ENCODE measurements at regions not wholly inside any gene's neighbourhood (a gene's known extent, or its start where the extent isn't known, plus 50 kb on each side); places are given as distances from the start of the nearest gene placed in this dataset.

DNA sequence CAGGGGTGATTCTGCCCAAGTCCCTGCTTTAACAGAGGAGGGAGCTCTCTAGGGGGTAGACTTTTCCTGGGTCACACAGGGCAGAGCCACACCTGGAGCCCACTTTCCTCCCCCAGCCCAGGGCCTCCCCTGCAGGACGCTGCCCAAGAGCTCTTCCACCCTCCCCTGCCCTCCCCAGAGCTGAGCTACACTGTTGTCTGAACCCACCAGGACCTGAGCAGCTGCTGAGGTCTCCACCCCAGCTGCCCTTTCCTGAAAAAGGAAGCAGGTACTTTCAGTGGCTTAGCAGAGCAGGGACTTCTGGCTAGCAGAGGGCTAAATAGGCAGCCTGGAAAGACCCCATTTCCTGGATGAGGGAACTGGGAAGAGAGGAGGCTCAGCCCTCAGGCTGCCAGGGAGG is 169.3 kb upstream of the ETV3 start:
- no peak for TF ChIP-seq POLR2A (IDR thresholded peaks at IDR 0.05)
- TF ChIP-seq POLR2AphosphoS5 (IDR thresholded peaks at IDR 0.05), result no peak
- TF ChIP-seq, protein P1, sequence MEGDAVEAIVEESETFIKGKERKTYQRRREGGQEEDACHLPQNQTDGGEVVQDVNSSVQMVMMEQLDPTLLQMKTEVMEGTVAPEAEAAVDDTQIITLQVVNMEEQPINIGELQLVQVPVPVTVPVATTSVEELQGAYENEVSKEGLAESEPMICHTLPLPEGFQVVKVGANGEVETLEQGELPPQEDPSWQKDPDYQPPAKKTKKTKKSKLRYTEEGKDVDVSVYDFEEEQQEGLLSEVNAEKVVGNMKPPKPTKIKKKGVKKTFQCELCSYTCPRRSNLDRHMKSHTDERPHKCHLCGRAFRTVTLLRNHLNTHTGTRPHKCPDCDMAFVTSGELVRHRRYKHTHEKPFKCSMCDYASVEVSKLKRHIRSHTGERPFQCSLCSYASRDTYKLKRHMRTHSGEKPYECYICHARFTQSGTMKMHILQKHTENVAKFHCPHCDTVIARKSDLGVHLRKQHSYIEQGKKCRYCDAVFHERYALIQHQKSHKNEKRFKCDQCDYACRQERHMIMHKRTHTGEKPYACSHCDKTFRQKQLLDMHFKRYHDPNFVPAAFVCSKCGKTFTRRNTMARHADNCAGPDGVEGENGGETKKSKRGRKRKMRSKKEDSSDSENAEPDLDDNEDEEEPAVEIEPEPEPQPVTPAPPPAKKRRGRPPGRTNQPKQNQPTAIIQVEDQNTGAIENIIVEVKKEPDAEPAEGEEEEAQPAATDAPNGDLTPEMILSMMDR (IDR thresholded peaks at IDR 0.05), result no peak
- intact Hi-C loops (cut with DNase I), result no loop called here
- no peaks in the 10 kb centered on the region for H3K9me3 ChIP-seq
- no peak for DNase-seq (ENCODE audit: low spot score)
- no peaks in the 10 kb centered on the region for H3K4me1 ChIP-seq (replicated peaks)
- no peak overlapping the region for H3K4me3 ChIP-seq
- no peaks in the 10 kb centered on the region for H3K27me3 ChIP-seq (replicated peaks; ENCODE audit: insufficient read depth)
- whole genome bisulfite sequencing, result 53% methylated on average over 1 of the region's 1 CpG
- H3K27ac ChIP-seq, result no peak overlapping the region
- no peaks in the 10 kb centered on the region for H3K36me3 ChIP-seq

DNA sequence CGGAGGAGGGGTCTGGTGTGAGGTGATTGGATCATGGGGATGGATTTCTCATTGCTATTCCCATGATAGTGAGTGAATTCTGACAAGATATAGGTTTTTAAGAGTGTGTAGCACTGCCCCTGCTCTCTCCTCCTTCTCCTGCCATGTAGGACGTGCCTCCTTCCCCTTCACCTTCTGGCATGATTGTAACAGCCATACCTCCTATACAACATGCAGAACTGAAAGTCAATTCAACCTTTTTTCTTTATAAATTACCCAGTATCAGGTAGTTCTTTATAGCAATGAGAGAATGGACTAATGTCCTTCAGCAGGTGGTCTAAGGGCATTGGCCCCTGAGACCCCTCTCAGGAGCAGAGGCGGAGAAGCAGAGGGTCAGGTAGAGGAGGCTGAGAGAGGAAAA is 168.7 kb upstream of the ETV3 start:
- Histone ChIP-seq H3K27ac (no peak overlapping the region), H3K27me3 (replicated peaks; ENCODE audit: insufficient read depth) (no peaks in the 10 kb centered on the region), H3K9me3 (no peaks in the 10 kb centered on the region), H3K4me1 (replicated peaks) (no peaks in the 10 kb centered on the region), H3K4me3 (no peak overlapping the region), H3K36me3 (no peaks in the 10 kb centered on the region)
- TF ChIP-seq POLR2A (IDR thresholded peaks at IDR 0.05) (no peak), POLR2AphosphoS5 (IDR thresholded peaks at IDR 0.05) (no peak)
- TF ChIP-seq, protein P1 (IDR thresholded peaks at IDR 0.05), result no peak
- intact Hi-C loops (cut with DNase I), result no loop called here
- 64% methylated on average over 3 of the region's 3 CpGs for WGBS
- DNase-seq (ENCODE audit: low spot score), result no peak

DNA sequence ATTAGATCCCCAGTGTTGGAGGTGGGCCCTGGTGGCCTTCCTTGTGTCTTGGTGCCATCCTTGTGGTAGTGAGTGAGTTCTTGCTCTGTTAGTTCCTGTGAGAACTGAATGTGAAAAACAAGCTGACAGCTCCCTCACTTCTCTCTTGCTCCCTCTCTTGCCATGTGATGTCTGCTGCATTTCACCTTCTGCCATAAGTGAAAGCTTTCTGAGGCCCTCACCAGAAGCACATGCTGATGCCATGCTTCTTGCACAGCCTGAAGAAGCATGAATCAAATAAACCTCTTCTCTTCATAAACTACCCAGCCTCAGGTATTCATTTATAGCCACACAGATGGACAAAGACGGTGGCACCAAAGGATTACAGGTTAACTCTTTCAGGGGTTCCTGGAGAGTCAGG is 166.1 kb upstream of the ETV3 start:
- H3K27ac ChIP-seq, result no peak overlapping the region
- intact Hi-C loops (cut with DNase I), result no loop called here
- H3K9me3 ChIP-seq, result no peaks in the 10 kb centered on the region
- no peaks in the 10 kb centered on the region for H3K36me3 ChIP-seq
- no peak overlapping the region for H3K4me3 ChIP-seq
- TF ChIP-seq POLR2AphosphoS5 (IDR thresholded peaks at IDR 0.05) (no peak), POLR2A (IDR thresholded peaks at IDR 0.05) (no peak)
- TF ChIP-seq, protein P1 (IDR thresholded peaks at IDR 0.05), result no peak
- H3K27me3 ChIP-seq (replicated peaks; ENCODE audit: insufficient read depth), result no peaks in the 10 kb centered on the region
- 30% methylated on average over 1 of the region's 1 CpG for WGBS
- H3K4me1 ChIP-seq (replicated peaks), result no peaks in the 10 kb centered on the region
- DNase-seq (ENCODE audit: low spot score), result no peak

DNA sequence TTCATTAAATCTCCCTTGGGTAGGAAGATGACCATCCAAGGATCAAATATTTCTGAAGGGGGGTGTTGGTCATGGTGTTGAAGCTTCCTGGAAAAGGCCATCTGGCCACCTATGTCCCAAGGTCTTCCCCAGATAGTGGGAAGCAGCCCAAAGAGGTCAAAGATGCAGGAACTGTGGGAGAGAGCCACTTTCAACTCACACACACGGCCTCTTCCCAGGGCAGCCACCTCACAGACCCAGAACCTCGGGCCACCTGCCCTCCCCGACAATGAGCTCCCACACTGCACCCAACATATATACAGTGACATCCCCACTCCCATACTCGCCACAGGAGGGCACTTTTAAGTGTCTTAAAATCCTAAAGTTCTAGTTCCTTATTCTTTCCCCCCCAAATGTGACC is 164.5 kb upstream of the ETV3 start:
- Histone ChIP-seq H3K4me3 (no peak overlapping the region), H3K27ac (no peak overlapping the region), H3K27me3 (replicated peaks; ENCODE audit: insufficient read depth) (no peaks in the 10 kb centered on the region), H3K36me3 (no peaks in the 10 kb centered on the region), H3K9me3 (no peaks in the 10 kb centered on the region), H3K4me1 (replicated peaks) (no peaks in the 10 kb centered on the region)
- WGBS, result 96% methylated on average over 4 of the region's 4 CpGs
- TF ChIP-seq POLR2AphosphoS5 (IDR thresholded peaks at IDR 0.05) (no peak), POLR2A (IDR thresholded peaks at IDR 0.05) (no peak)
- TF ChIP-seq, protein P1 (IDR thresholded peaks at IDR 0.05), result no peak
- intact Hi-C loops (cut with DNase I), result no loop called here
- no peak for DNase-seq (ENCODE audit: low spot score)

DNA sequence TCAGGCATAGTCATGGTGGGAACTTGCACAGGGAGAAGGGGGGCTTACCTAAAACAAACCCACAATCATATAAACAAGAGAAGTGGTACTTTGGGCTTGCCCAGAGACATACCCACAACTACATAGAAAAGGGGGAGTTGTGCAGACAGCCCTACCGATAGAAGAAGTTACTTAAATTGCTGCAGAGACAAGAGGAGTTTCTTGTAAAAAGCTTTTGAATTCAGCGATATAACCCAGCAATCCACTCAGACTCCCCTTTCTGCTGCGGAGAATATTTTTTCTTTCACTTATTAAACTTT is 164.0 kb upstream of the ETV3 start:
- TF ChIP-seq POLR2AphosphoS5 (IDR thresholded peaks at IDR 0.05), result no peak
- TF ChIP-seq, protein P1 (IDR thresholded peaks at IDR 0.05), result no peak
- DNase-seq (ENCODE audit: low spot score), result no peak
- intact Hi-C loops (cut with DNase I), result no loop called here
- 45% methylated on average over 3 of the region's 3 CpGs for WGBS
- H3K9me3 ChIP-seq, result no peaks in the 10 kb centered on the region
- H3K4me1 ChIP-seq (replicated peaks), result no peaks in the 10 kb centered on the region
- H3K27ac ChIP-seq, result no peak overlapping the region
- H3K27me3 ChIP-seq (replicated peaks; ENCODE audit: insufficient read depth), result no peaks in the 10 kb centered on the region
- no peak overlapping the region for H3K4me3 ChIP-seq
- no peaks in the 10 kb centered on the region for H3K36me3 ChIP-seq

Measured in prostate gland (tissue), 2 donors.